HT-29 (cell line): ENCODE measurements at regions not wholly inside any gene's neighbourhood (a gene's known extent, or its start where the extent isn't known, plus 50 kb on each side); places are given as distances from the start of the nearest gene placed in this dataset.
"Not testable (repeated sequence)": the region's sequence is repeated elsewhere in the genome, so short reads cannot be mapped to it uniquely, and the experiment has no call there.

Experiments used
- DNase-seq: peaks from one replicate; pipeline ENCODE4 v3.0.0-alpha.2; 2015; ENCODE audit warnings: low spot score

DNA sequence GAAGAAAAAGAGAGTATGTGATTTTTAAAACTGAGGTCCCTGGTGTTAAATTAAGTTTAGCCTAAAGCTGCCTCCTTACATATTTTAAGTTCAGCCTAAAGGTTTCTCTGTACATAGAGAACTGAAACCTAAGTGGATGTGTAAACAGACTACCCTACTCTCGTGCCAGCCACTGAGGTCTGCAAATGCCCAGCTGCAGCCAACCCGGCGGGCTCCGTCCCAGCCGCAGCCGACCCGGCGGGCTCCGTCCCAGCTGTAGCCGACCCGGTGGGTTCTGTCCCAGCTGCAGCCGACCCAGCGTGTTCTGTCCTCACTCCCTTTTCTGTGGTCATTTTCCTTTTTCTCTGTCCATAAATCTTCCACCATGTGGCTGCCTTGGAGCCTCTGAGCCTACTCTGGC, 97.2 kb upstream of the SFSWAP start:
- DNase-seq = no peak

DNA sequence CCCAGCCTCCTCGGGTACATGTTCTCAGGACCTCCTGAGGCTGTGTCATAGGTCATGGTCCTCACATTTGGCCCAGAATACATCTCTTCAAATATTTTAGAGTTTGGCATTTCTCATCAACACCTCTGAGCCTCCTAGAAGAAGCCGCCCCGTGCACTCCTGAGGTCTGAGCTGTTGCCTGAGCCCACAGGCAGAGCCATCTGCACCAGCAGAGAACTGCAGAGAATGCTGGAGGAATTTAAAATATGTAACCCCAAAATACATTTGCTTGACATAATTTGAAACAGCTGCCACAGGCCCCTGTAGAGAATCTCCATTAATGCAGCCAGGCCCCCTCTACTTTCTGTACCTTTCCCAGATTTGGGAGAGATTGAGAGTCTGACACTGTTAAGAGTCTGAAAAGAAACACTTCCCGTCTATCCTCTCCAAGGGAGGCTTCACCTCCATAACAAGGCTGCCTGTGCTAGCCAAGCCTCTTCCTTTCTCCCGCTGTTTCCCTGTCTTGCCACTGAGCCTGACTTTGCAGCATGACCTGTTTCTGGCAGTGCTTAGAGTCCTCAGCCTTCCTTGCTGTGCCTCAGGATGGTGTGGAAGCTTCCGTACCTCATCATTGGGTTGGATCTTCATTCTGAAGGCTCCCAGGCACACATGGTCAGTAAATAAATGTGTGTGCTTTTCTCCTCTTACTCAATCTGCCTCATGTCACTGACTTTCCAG, 95.4 kb upstream of the SFSWAP start:
- no peak for DNase-seq

GRCh38 chr12:131616043-131616700, 94.7 kb upstream of the SFSWAP start:
- no peak for DNase-seq

GRCh38 chr12:131616738-131617137, 94.2 kb upstream of the SFSWAP start:
- no peak for DNase-seq

- no peak for DNase-seq
Observed at GRCh38 chr12:131617179-131617578, 93.7 kb upstream of the SFSWAP start.

DNA sequence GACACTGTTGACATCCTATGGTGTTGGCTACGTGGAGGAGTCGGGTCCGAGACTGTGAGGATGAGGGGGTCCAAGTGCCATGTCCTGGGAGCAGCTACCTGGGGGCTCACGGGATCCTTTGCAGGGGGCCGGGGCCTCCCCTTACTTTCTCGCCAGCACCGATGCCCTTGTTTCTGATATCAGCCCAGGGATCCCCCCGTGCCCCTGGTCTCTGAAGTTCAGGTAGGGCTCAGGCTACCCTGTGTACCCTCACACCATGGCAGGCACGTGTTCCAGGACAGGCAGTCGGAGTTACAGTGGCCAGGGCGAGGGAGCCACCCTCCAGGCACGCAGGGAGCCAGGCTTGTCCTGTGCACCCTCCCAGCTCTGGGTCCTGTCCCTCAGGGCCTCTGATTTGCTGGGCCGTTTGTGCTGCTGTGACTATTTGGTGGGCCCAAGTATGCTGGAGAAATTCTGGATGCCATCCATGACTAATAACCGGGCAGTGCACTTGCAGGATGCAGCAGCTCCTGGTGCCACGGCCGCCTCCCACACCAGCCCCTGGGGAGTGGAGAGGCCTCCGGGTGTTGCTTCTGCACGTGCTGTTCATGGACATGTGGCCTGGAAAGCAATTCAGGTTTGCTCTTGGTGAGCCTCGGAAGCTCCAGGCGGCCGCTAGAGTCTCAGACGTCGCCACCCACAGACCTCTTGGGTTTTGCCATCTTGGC, 93.1 kb upstream of the SFSWAP start:
- DNase-seq = no peak

- DNase-seq = no peak
Observed at GRCh38 chr12:131618303-131618658, 92.6 kb upstream of the SFSWAP start.

DNA sequence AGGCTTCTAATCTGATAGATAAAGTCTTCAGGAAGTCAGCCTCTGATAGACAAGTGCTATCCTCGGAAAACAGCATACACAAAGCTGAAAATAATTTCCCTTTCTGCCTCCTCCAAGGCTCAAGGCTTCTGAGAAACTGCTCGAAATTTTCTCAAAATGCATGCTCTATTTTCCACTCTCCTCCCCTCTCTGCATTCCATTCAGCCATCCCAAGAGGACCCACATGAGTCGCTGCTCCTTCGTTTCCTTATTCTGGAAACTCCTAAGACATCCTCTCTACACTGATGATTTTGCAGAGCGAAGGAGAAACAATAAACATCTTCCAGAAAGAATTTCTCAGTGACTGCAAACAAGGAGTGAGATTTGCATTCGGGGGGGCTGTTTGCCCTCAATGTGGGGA, 92.2 kb upstream of the SFSWAP start:
- no peak for DNase-seq

DNA sequence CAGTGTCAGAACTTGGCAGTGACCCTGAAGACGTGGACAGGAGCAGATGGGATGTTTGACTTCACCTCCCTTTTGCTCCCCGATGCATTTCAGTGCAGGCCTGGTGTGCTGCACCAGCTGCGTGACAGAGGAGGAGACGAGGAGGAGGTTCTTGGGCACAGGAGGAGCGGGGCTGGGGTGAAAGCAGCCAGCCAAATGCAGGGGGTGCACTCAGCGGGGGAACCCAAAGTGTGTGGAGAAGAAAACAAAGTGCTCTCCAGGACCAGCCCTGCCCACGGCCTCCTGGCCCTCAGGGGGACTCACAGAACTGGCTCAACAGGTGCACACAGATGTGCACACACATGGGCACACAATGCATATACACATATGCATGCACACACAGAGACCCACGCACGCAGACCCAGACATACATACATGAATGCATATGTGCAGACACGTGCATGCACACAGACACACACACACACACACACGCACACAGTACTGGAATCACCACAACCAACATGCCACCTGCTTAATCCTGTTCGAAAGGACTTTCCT, 91.7 kb upstream of the SFSWAP start:
- no peak for DNase-seq

- DNase-seq = no peak
Observed at GRCh38 chr12:131619736-131620506, 91.0 kb upstream of the SFSWAP start.

- no peak for DNase-seq
Observed at GRCh38 chr12:131620520-131620919, 90.4 kb upstream of the SFSWAP start.

GRCh38 chr12:131620946-131621681, 89.8 kb upstream of the SFSWAP start:
- DNase-seq = no peak

GRCh38 chr12:131621701-131622421, 89.0 kb upstream of the SFSWAP start:
- no peak for DNase-seq

GRCh38 chr12:131622422-131622955, 88.4 kb upstream of the SFSWAP start:
- no peak for DNase-seq

DNA sequence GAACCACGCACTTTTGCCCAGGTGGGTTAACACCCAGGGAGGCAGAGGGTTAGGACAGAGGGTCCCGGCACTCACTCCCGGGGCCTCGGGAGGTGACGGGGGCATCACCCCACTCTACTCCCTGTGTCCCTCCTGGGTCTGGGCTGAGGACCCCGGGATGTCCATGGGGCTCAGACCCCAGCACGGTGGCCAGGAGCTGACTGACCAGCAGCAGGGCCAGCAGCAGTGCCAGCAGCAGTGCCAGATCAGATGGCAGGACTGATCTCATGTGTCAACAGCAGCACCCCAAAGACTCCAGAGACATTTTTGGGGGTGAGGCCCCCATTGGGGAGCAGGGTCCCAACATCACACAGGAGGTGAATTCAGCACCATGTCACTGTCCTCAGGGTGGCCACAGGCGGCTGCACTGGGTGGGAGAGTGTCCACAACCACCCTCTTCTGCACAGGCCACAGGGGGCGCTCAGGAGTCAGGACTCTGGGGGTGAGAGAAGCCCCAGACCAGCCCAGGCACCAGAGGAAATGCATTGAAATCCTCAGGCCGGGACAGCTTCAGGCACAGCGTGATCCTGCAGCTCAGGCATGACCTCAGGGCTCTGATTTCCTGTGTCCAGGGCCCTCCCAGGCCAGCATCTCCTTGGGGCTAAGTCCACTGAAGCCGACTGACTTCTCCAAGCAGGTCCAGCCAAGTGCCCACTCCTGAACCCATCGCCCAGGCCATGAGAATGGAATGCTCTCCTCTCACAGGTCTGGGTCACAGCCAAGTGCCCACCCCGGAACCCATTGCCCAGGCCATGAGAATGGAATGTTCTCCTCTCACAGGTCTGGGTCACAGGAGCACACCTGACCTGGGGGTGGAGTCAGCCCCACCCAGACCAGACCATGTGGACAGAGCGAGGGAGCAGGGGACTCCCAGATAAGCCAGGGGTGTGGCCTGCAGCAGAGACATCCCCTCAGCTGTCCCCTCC, 87.2 kb upstream of the SFSWAP start:
- not testable (repeated sequence) for DNase-seq

DNA sequence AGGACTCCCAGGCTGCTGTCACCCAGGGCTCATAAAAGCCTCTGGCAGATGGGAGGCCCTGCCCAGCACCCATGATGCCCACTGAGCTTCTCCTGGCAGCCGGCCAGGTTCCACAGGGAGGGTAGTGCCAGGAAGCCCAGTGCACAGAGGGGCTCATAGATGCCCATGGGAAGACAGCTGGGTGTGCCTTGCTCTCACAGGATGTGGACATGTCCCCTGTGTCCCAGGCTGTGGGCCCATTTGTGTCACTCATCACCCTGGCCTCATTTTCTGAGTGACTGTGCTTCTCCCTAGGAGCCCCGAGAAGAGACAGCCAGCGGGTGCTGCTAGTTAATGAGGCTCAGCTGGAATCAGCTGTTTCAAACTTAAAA, 86.5 kb upstream of the SFSWAP start:
- DNase-seq = not testable (repeated sequence)

GRCh38 chr12:131624756-131625501, 86.0 kb upstream of the SFSWAP start:
- not testable (repeated sequence) for DNase-seq
